RWPE2 (cell line): ENCODE measurements at regions not wholly inside any gene's neighbourhood (a gene's known extent, or its start where the extent isn't known, plus 50 kb on each side); places are given as distances from the start of the nearest gene placed in this dataset.

ENCODE experiments used
- ATAC-seq: fragments of 200-7000 bp; cut with Tn5 transposase; 3 replicates; pipeline ENCODE4 v1.9.1; 2021; ENCODE audit warnings: low read depth
- DNase-seq: peaks from one replicate; pipeline ENCODE4 v3.0.0-alpha.2; 2020; ENCODE audit warnings: low spot score
- H3K27ac ChIP-seq: fragments of 450-650 bp; 2 replicates; pipeline ENCODE4 v1.5.1; 2017; ENCODE audit warnings: mild to moderate bottlenecking; ENCODE audit not compliant: poor library complexity, severe bottlenecking
- H3K27me3 ChIP-seq: fragments of 250-450 bp; sonication (Bioruptor Pico); 2 replicates; pipeline ENCODE4 v1.5.1; 2021; ENCODE audit warnings: mild to moderate bottlenecking, moderate library complexity; ENCODE audit not compliant: insufficient read depth, poor library complexity, severe bottlenecking
- H3K36me3 ChIP-seq: fragments of 250-450 bp; sonication (Bioruptor Pico); 2 replicates; pipeline ENCODE4 v1.5.1; 2020; ENCODE audit warnings: low read depth, mild to moderate bottlenecking, moderate library complexity
- H3K4me1 ChIP-seq: fragments of 250-450 bp; sonication (Bioruptor Pico); 2 replicates; pipeline ENCODE4 v1.5.1; 2021; ENCODE audit warnings: mild to moderate bottlenecking, moderate library complexity; ENCODE audit not compliant: insufficient read depth, poor library complexity, severe bottlenecking
- H3K4me3 ChIP-seq: fragments of 250-450 bp; sonication (Bioruptor Pico); 2 replicates; pipeline ENCODE4 v1.5.1; 2021; ENCODE audit warnings: mild to moderate bottlenecking, moderate library complexity; ENCODE audit not compliant: severe bottlenecking
- H3K9me3 ChIP-seq: fragments of 250-450 bp; sonication (Bioruptor Pico); 2 replicates; pipeline ENCODE4 v1.5.1; 2021; ENCODE audit warnings: mild to moderate bottlenecking, moderate library complexity; ENCODE audit not compliant: severe bottlenecking
- CTCF ChIP-seq: fragments of 450-650 bp; IDR thresholded peaks from one replicate; pipeline ENCODE4 v1.5.1; 2017; ENCODE audit warnings: mild to moderate bottlenecking, moderate library complexity; ENCODE audit not compliant: poor library complexity, severe bottlenecking

- H3K4me1 ChIP-seq: no peaks in the 10 kb centered on the region
- H3K9me3 ChIP-seq: no peaks in the 10 kb centered on the region
- no peaks in the 10 kb centered on the region for H3K36me3 ChIP-seq
- no peak overlapping the region for H3K27ac ChIP-seq
- DNase-seq (no peak), ATAC-seq (no peak)
- no peaks in the 10 kb centered on the region for H3K27me3 ChIP-seq
- H3K4me3 ChIP-seq: no peak overlapping the region
- no peak for TF ChIP-seq CTCF
Observed at GRCh38 chr4:156642161-156642560, 329.4 kb downstream of the PDGFC start.

- Histone ChIP-seq H3K4me3 (no peak overlapping the region), H3K36me3 (no peaks in the 10 kb centered on the region), H3K4me1 (no peaks in the 10 kb centered on the region), H3K9me3 (no peaks in the 10 kb centered on the region), H3K27me3 (no peaks in the 10 kb centered on the region), H3K27ac (no peak overlapping the region)
- no peak for TF ChIP-seq CTCF
- DNase-seq (no peak), ATAC-seq (no peak)
Observed at GRCh38 chr4:156638925-156639605, 332.5 kb downstream of the PDGFC start.

- H3K4me1 ChIP-seq: no peaks in the 10 kb centered on the region
- DNase-seq (no peak), ATAC-seq (no peak)
- no peaks in the 10 kb centered on the region for H3K36me3 ChIP-seq
- no peak for TF ChIP-seq CTCF
- H3K27me3 ChIP-seq: no peaks in the 10 kb centered on the region
- H3K27ac ChIP-seq: no peak overlapping the region
- H3K4me3 ChIP-seq: no peak overlapping the region
- no peaks in the 10 kb centered on the region for H3K9me3 ChIP-seq
Observed at GRCh38 chr4:156638334-156638733, 333.3 kb downstream of the PDGFC start.

DNA sequence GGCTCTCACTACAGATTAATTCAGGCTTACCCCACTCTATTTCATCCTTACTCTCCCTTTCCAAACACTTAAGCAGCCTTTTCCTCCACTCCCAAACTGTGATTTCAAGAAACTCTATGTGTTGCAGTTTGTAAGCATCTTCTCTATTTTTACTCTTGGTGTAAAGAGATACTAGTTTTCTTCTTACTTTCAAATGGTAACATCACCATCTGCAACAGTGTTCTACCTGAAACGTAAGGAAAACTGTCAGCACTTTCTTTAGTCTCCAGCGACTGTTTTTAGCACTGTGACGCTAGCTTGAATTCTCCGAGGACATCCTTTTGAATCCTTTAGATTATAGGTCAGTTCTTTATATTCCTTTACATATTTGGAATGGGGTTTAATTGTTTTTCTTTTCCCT, 335.2 kb downstream of the PDGFC start:
- H3K27ac ChIP-seq: no peak overlapping the region
- no peaks in the 10 kb centered on the region for H3K4me1 ChIP-seq
- H3K27me3 ChIP-seq: no peaks in the 10 kb centered on the region
- H3K36me3 ChIP-seq: no peaks in the 10 kb centered on the region
- H3K9me3 ChIP-seq: no peaks in the 10 kb centered on the region
- no peak overlapping the region for H3K4me3 ChIP-seq
- ATAC-seq: no peak
- TF ChIP-seq CTCF: no peak
- no peak for DNase-seq

GRCh38 chr4:156635051-156635450, 336.5 kb downstream of the PDGFC start:
- no peak overlapping the region for H3K4me3 ChIP-seq
- DNase-seq (no peak), ATAC-seq (no peak)
- no peak overlapping the region for H3K27ac ChIP-seq
- no peaks in the 10 kb centered on the region for H3K4me1 ChIP-seq
- H3K27me3 ChIP-seq: no peaks in the 10 kb centered on the region
- TF ChIP-seq CTCF: no peak
- no peaks in the 10 kb centered on the region for H3K9me3 ChIP-seq
- no peaks in the 10 kb centered on the region for H3K36me3 ChIP-seq
